Peyer's patch (tissue), 4 donors: ENCODE measurements at regions not wholly inside any gene's neighbourhood (a gene's known extent, or its start where the extent isn't known, plus 50 kb on each side); places are given as distances from the start of the nearest gene placed in this dataset.

Experiments used
- CTCF ChIP-seq, 6 experiments: fragments of 450-650 bp in 4 of 6; fragments of 200-600 bp in 2 of 6; sonication (generic) in 1 of 6; IDR thresholded peaks; one replicate each; pipeline ENCODE4 v1.5.1; 2017 to 2019; ENCODE audit warnings: antibody characterized with exemption in 6 of 6, mild to moderate bottlenecking in 3 of 6, moderate library complexity in 1 of 6
- POLR2A ChIP-seq, 2 donors: fragments of 450-650 bp; IDR thresholded peaks; one replicate each; pipeline ENCODE4 v1.5.1; 2017; ENCODE audit warnings: antibody characterized with exemption in 2 of 2, mild to moderate bottlenecking in 2 of 2, moderate library complexity in 2 of 2

GRCh38 chr13:105658431-105658830 lies 877.0 kb downstream of the EFNB2 start:
- TF ChIP-seq CTCF (IDR thresholded peaks at IDR 0.05) = no peak
- TF ChIP-seq POLR2A (IDR thresholded peaks at IDR 0.05) = no peak
